Neutrophil (primary cell): ENCODE measurements at regions not wholly inside any gene's neighbourhood (a gene's known extent, or its start where the extent isn't known, plus 50 kb on each side); places are given as distances from the start of the nearest gene placed in this dataset.

Experiments
- H3K27ac ChIP-seq: fragments of 200-600 bp; sonication (generic); 2 replicates; pipeline ENCODE4 v1.5.1; 2016; ENCODE audit warnings: mild to moderate bottlenecking, moderate library complexity
- H3K27me3 ChIP-seq: fragments of 200-600 bp; sonication (generic); 2 replicates; pipeline ENCODE4 v1.6.0; 2016; ENCODE audit warnings: mild to moderate bottlenecking
- H3K36me3 ChIP-seq: fragments of 200-600 bp; sonication (generic); 2 replicates; pipeline ENCODE4 v1.5.1; 2017
- H3K4me1 ChIP-seq, 2 experiments: fragments of 200-600 bp in 1 of 2; sonication (generic) in 1 of 2; 1 replicate in 1 of 2; 2 replicates in 1 of 2; pipeline versions ENCODE4 v1.5.1 to v1.6.1; 2013 to 2016; ENCODE audit warnings: low read depth in 1 of 2, low read length in 1 of 2, mild to moderate bottlenecking in 1 of 2, moderate library complexity in 1 of 2; ENCODE audit not compliant: control insufficient read depth in 1 of 2, insufficient read depth in 1 of 2
- H3K4me3 ChIP-seq, 2 experiments: fragments of 200-600 bp in 1 of 2; sonication (generic) in 1 of 2; 1 replicate in 1 of 2; 2 replicates in 1 of 2; pipeline ENCODE4 v1.5.1; 2013 to 2016; ENCODE audit warnings: low read depth in 1 of 2, low read length in 1 of 2, mild to moderate bottlenecking in 1 of 2, moderate library complexity in 1 of 2
- H3K9me3 ChIP-seq: fragments of 200-600 bp; sonication (generic); 2 replicates; pipeline ENCODE4 v1.5.1; 2016
- CTCF ChIP-seq: fragments of 200-600 bp; sonication (generic); IDR thresholded peaks from 2 replicates; pipeline ENCODE4 v1.5.1; 2016; ENCODE audit warnings: antibody characterized with exemption

GRCh38 chr21:36211660-36212512 is 55.3 kb downstream of the DOP1B start:
- Histone ChIP-seq H3K36me3 (peaks cover 89% of the 10 kb centered on the region), H3K27ac (no peak overlapping the region), H3K4me1 (no peaks in the 10 kb centered on the region), H3K9me3 (no peaks in the 10 kb centered on the region), H3K4me3 (no peak overlapping the region), H3K27me3 (no peaks in the 10 kb centered on the region)
- no peak for TF ChIP-seq CTCF

GRCh38 chr21:36212513-36212780 is 55.8 kb downstream of the DOP1B start:
- Histone ChIP-seq H3K9me3 (no peaks in the 10 kb centered on the region), H3K27ac (no peak overlapping the region), H3K36me3 (peaks cover 94% of the 10 kb centered on the region), H3K4me3 (no peak overlapping the region), H3K27me3 (no peaks in the 10 kb centered on the region), H3K4me1 (no peaks in the 10 kb centered on the region)
- TF ChIP-seq CTCF, result no peak

GRCh38 chr21:36214561-36214960 is 57.9 kb downstream of the DOP1B start:
- Histone ChIP-seq H3K27ac (no peak overlapping the region), H3K4me1 (no peaks in the 10 kb centered on the region), H3K4me3 (no peak overlapping the region), H3K36me3 (peaks cover 94% of the 10 kb centered on the region), H3K27me3 (no peaks in the 10 kb centered on the region), H3K9me3 (no peaks in the 10 kb centered on the region)
- TF ChIP-seq CTCF, result no peak

DNA sequence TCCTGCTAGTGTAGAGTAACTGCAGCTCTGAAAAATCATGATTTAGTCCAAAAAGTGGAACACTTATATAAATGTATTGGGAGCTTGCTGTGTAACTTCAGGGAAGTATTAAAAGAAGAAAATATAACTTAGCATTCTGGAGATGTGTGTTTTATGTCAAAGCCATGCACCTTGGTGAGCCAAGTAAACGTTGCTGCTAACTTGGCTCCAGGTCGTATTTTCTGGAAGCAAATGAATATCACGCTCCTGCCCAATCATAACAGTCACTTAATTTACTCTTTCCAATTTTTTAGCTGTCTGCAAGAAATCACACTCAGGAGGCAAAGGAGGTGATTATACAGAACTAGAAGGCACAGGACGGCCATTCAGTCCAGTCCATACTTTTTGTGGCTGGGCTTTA is 61.1 kb downstream of the DOP1B start:
- Histone ChIP-seq H3K27me3 (no peaks in the 10 kb centered on the region), H3K4me3 (no peak overlapping the region), H3K27ac (no peak overlapping the region), H3K4me1 (no peaks in the 10 kb centered on the region), H3K36me3 (peaks cover 94% of the 10 kb centered on the region), H3K9me3 (no peaks in the 10 kb centered on the region)
- TF ChIP-seq CTCF, result no peak

- Histone ChIP-seq H3K4me1 (no peaks in the 10 kb centered on the region), H3K9me3 (no peaks in the 10 kb centered on the region), H3K27ac (no peak overlapping the region), H3K27me3 (no peaks in the 10 kb centered on the region), H3K36me3 (peaks cover 94% of the 10 kb centered on the region), H3K4me3 (no peak overlapping the region)
- no peak for TF ChIP-seq CTCF
Observed at GRCh38 chr21:36218691-36219090, 62.1 kb downstream of the DOP1B start.
